Keratinocyte (primary cell): ENCODE measurements at regions not wholly inside any gene's neighbourhood (a gene's known extent, or its start where the extent isn't known, plus 50 kb on each side); places are given as distances from the start of the nearest gene placed in this dataset.

Source experiments
- DNase-seq: peaks from one replicate; pipeline ENCODE4 v3.0.0-alpha.2; 2011; ENCODE audit warnings: low read depth, missing footprints, low spot score
- FAIRE-seq: peaks from 2 replicates; lab custom pipeline; 2011; peaks lifted over from hg19 to GRCh38; lab: Jason Lieb, UNC
- H2AFZ ChIP-seq: 2 replicates; pipeline ENCODE4 v1.6.0; 2012; ENCODE audit warnings: low read length, control low read depth, inconsistent platforms; ENCODE audit not compliant: control insufficient read depth
- H3K27ac ChIP-seq: 2 replicates; pipeline ENCODE4 v1.5.1; 2011; ENCODE audit warnings: low read length; ENCODE audit not compliant: control insufficient read depth, insufficient read depth
- H3K27me3 ChIP-seq: 3 replicates; pipeline ENCODE4 v1.6.0; 2011; ENCODE audit warnings: low read length; ENCODE audit not compliant: control insufficient read depth, insufficient read depth; ENCODE audit errors: extremely low read depth
- H3K36me3 ChIP-seq, 2 experiments: 2 replicates in 1 of 2; 3 replicates in 1 of 2; pipeline ENCODE4 v1.5.1; 2011; ENCODE audit warnings: low read length in 2 of 2, mild to moderate bottlenecking in 1 of 2; ENCODE audit not compliant: control insufficient read depth in 2 of 2, insufficient read depth in 2 of 2; ENCODE audit errors: extremely low read depth in 1 of 2
- H3K4me1 ChIP-seq: 3 replicates; pipeline ENCODE4 v1.5.1; 2011; ENCODE audit warnings: low read length; ENCODE audit not compliant: control insufficient read depth, insufficient read depth; ENCODE audit errors: extremely low read depth
- H3K4me2 ChIP-seq: 3 replicates; pipeline ENCODE4 v1.6.0; 2011; ENCODE audit warnings: low read depth, low read length; ENCODE audit not compliant: control insufficient read depth, insufficient read depth; ENCODE audit errors: extremely low read depth
- H3K4me3 ChIP-seq, 3 experiments: fragments of 200-600 bp in 1 of 3; sonication (generic) in 1 of 3; 2 replicates in 2 of 3; 3 replicates in 1 of 3; pipeline ENCODE4 v1.5.1; 2011 to 2016; ENCODE audit warnings: low read length in 3 of 3, mild to moderate bottlenecking in 3 of 3, control low read depth in 2 of 3, inconsistent platforms in 1 of 3, low read depth in 1 of 3, mixed read lengths in 1 of 3, mixed run types in 1 of 3, moderate library complexity in 1 of 3; ENCODE audit not compliant: control insufficient read depth in 2 of 3, insufficient read depth in 2 of 3; ENCODE audit errors: extremely low read depth in 1 of 3
- H3K79me2 ChIP-seq: 2 replicates; pipeline ENCODE4 v1.6.0; 2012; ENCODE audit warnings: low read length; ENCODE audit not compliant: control insufficient read depth, insufficient read depth
- H3K9ac ChIP-seq: 3 replicates; pipeline ENCODE4 v1.6.0; 2011; ENCODE audit warnings: low read length; ENCODE audit not compliant: control insufficient read depth, insufficient read depth; ENCODE audit errors: extremely low read depth
- H3K9me1 ChIP-seq: 3 replicates; pipeline ENCODE4 v1.6.0; 2011; ENCODE audit warnings: low read length; ENCODE audit not compliant: control insufficient read depth, insufficient read depth; ENCODE audit errors: extremely low read depth
- H3K9me3 ChIP-seq: 2 replicates; pipeline ENCODE4 v1.5.1; 2012; ENCODE audit warnings: low read depth, low read length; ENCODE audit not compliant: control insufficient read depth
- H4K20me1 ChIP-seq: 3 replicates; pipeline ENCODE4 v1.6.0; 2011; ENCODE audit warnings: low read length; ENCODE audit not compliant: control insufficient read depth, insufficient read depth; ENCODE audit errors: extremely low read depth
- EZH2 ChIP-seq: IDR thresholded peaks from one replicate; pipeline ENCODE4 v1.6.1; 2012; ENCODE audit warnings: inconsistent platforms, mild to moderate bottlenecking, low read length, moderate library complexity
- dilution Hi-C: fragments of 300-500 bp; cut with MboI; formaldehyde crosslinking; loops from one replicate; pipeline ENCODE4 v1.7.0; 2020; ENCODE audit warnings: low sequenced_read_pairs; ENCODE audit not compliant: extremely low pct_ligation_motif_present
- TF ChIP-seq, protein P1 (sequence below), 3 experiments: IDR thresholded peaks in 1 of 3; conservative IDR thresholded peaks in 1 of 3; optimal IDR thresholded peaks in 1 of 3; 2 replicates in 2 of 3; 3 replicates in 1 of 3; pipeline versions ENCODE3 to v1.5.1; 2011; ENCODE audit warnings: low read length in 3 of 3, mild to moderate bottlenecking in 3 of 3, moderate library complexity in 2 of 3, control low read depth in 1 of 3, inconsistent platforms in 1 of 3; ENCODE audit not compliant: insufficient read depth in 2 of 3; ENCODE audit errors: extremely low read depth in 1 of 3

DNA sequence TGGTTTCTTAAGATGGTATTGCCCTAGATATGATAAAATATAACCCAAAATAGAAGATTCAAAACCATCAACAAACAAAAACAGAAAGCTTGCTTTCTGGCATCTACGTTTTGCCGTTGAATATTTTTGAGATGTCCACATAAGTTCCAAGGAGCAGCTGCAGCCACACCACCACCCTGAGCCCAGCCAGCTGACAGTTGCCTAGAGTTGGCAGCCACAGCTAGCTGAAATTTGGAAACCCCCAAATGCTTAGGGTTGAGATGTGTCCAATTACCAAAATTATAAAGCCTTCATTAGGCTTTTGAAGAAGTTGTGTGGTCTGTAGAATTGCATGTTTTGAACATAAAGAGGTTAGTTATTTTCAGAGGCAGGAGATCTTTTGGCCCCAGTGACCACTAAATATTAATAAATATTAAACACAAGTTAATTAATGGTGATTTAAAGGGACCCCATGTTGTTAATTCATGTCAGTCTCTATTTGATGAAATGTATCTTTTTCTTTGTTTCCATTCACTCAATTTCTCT lies 118.1 kb upstream of the DTNA start:
- H3K27me3 ChIP-seq, result no peaks in the 10 kb centered on the region
- H3K4me1 ChIP-seq, result no peaks in the 10 kb centered on the region
- dilution Hi-C loops, result no loop called here
- TF ChIP-seq, protein P1, sequence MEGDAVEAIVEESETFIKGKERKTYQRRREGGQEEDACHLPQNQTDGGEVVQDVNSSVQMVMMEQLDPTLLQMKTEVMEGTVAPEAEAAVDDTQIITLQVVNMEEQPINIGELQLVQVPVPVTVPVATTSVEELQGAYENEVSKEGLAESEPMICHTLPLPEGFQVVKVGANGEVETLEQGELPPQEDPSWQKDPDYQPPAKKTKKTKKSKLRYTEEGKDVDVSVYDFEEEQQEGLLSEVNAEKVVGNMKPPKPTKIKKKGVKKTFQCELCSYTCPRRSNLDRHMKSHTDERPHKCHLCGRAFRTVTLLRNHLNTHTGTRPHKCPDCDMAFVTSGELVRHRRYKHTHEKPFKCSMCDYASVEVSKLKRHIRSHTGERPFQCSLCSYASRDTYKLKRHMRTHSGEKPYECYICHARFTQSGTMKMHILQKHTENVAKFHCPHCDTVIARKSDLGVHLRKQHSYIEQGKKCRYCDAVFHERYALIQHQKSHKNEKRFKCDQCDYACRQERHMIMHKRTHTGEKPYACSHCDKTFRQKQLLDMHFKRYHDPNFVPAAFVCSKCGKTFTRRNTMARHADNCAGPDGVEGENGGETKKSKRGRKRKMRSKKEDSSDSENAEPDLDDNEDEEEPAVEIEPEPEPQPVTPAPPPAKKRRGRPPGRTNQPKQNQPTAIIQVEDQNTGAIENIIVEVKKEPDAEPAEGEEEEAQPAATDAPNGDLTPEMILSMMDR (optimal IDR thresholded peaks at IDR 0.05 in 1 of 3, IDR thresholded peaks at IDR 0.05 in 1 of 3, conservative IDR thresholded peaks at IDR 0.05 in 1 of 3; ENCODE audit: extremely low read depth in 1 of 3, insufficient read depth in 2 of 3, low read length in 3 of 3), result no peak
- no peak for TF ChIP-seq EZH2
- H3K9ac ChIP-seq, result no peak overlapping the region
- H3K27ac ChIP-seq, result no peak overlapping the region
- H2AFZ ChIP-seq, result no peak overlapping the region
- no peaks in the 10 kb centered on the region for H3K79me2 ChIP-seq
- H3K4me3 ChIP-seq, result no peak overlapping the region
- no peak overlapping the region for H3K4me2 ChIP-seq
- no peaks in the 10 kb centered on the region for H3K9me3 ChIP-seq
- H4K20me1 ChIP-seq, result no peaks in the 10 kb centered on the region
- FAIRE-seq, result no peak
- H3K36me3 ChIP-seq, result no peaks in the 10 kb centered on the region
- DNase-seq, result no peak
- H3K9me1 ChIP-seq, result no peaks in the 10 kb centered on the region

DNA sequence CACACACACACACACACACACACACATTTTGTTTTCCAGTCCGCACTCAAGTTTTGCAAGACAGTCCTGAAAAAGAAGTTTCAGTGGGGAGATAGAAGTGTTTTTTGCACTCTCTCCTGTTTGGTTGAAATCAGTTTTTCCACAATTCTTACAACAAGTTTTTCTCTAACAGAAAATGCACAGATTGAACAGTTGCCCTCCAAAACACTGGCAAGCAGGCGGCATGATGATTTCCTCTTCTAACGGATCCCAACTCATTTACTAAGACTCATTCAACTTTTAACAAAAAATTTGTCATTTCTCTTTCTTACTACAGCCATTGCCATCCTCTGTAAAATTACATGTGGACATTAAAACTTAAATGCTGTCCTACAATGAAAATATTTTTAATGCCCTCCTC lies 117.6 kb upstream of the DTNA start:
- no peaks in the 10 kb centered on the region for H3K79me2 ChIP-seq
- no peak for TF ChIP-seq EZH2
- TF ChIP-seq, protein P1 (optimal IDR thresholded peaks at IDR 0.05 in 1 of 3, IDR thresholded peaks at IDR 0.05 in 1 of 3, conservative IDR thresholded peaks at IDR 0.05 in 1 of 3; ENCODE audit: extremely low read depth in 1 of 3, insufficient read depth in 2 of 3, low read length in 3 of 3), result no peak
- no peaks in the 10 kb centered on the region for H3K9me3 ChIP-seq
- DNase-seq (no peak), FAIRE-seq (no peak)
- H4K20me1 ChIP-seq, result no peaks in the 10 kb centered on the region
- H3K36me3 ChIP-seq, result no peaks in the 10 kb centered on the region
- H3K27ac ChIP-seq, result no peak overlapping the region
- H3K9ac ChIP-seq, result no peak overlapping the region
- H3K4me1 ChIP-seq, result no peaks in the 10 kb centered on the region
- no peak overlapping the region for H3K4me3 ChIP-seq
- no peaks in the 10 kb centered on the region for H3K27me3 ChIP-seq
- dilution Hi-C loops, result no loop called here
- H2AFZ ChIP-seq, result no peak overlapping the region
- no peaks in the 10 kb centered on the region for H3K9me1 ChIP-seq
- H3K4me2 ChIP-seq, result no peak overlapping the region
